ENCODE measurements at regions not wholly inside any gene's neighbourhood (a gene's known extent, or its start where the extent isn't known, plus 50 kb on each side); places are given as distances from the start of the nearest gene placed in this dataset.

DNA sequence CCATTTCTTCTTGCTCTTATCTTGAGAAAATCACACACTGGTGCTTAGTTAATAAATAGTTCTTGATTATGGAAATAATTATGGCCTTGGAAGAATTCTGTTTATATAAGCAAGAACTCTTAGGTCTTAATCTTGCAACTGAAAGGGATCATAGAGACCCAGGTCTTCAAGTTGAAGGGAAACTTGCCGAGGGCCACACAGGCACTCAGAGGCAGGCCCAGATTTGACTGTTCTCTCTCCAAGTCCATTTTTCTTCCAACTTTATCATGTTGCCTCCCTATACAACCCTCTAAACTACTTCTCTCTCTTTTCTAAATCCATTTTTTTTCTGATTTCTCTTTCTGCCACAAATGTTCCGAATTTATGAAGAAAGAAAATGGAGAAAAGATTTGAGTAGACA, 94.5 kb upstream of the RMDN2 start:
- TF ChIP-seq, protein P1, sequence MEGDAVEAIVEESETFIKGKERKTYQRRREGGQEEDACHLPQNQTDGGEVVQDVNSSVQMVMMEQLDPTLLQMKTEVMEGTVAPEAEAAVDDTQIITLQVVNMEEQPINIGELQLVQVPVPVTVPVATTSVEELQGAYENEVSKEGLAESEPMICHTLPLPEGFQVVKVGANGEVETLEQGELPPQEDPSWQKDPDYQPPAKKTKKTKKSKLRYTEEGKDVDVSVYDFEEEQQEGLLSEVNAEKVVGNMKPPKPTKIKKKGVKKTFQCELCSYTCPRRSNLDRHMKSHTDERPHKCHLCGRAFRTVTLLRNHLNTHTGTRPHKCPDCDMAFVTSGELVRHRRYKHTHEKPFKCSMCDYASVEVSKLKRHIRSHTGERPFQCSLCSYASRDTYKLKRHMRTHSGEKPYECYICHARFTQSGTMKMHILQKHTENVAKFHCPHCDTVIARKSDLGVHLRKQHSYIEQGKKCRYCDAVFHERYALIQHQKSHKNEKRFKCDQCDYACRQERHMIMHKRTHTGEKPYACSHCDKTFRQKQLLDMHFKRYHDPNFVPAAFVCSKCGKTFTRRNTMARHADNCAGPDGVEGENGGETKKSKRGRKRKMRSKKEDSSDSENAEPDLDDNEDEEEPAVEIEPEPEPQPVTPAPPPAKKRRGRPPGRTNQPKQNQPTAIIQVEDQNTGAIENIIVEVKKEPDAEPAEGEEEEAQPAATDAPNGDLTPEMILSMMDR (conservative IDR thresholded peaks at IDR 0.05): no peak
- TF ChIP-seq EZH2 (IDR thresholded peaks at IDR 0.05; ENCODE audit: low read depth): no peak
